Prostate gland (tissue), 2 donors: ENCODE measurements at regions not wholly inside any gene's neighbourhood (a gene's known extent, or its start where the extent isn't known, plus 50 kb on each side); places are given as distances from the start of the nearest gene placed in this dataset.

Experiments
- CTCF ChIP-seq, 4 experiments: fragments of 200-600 bp in 2 of 4; fragments of 450-650 bp in 2 of 4; sonication (generic) in 2 of 4; IDR thresholded peaks; 1 replicate in 3 of 4; 2 replicates in 1 of 4; pipeline ENCODE4 v1.5.1; 2016 to 2019; ENCODE audit warnings: antibody characterized with exemption in 4 of 4, mild to moderate bottlenecking in 2 of 4, moderate library complexity in 2 of 4
- POLR2AphosphoS5 ChIP-seq: sonication (generic); formaldehyde crosslinking; IDR thresholded peaks from one replicate; pipeline ENCODE4 v1.6.1; 2017; ENCODE audit warnings: antibody characterized with exemption

- TF ChIP-seq POLR2AphosphoS5 = no peak
- TF ChIP-seq CTCF (IDR thresholded peaks at IDR 0.05) = no peak
Observed at GRCh38 chr3:41148478-41148877, 50.8 kb upstream of the CTNNB1 start.
